NT2/D1 (cell line): ENCODE measurements at regions not wholly inside any gene's neighbourhood (a gene's known extent, or its start where the extent isn't known, plus 50 kb on each side); places are given as distances from the start of the nearest gene placed in this dataset.
"Not testable (repeated sequence)": the region's sequence is repeated elsewhere in the genome, so short reads cannot be mapped to it uniquely, and the experiment has no call there.

Experiments
- DNase-seq: peaks from one replicate; pipeline ENCODE4 v3.0.0-alpha.2; 2011; ENCODE audit warnings: low read depth, low spot score
- H3K27me3 ChIP-seq: 2 replicates; pipeline ENCODE4 v1.6.0; 2011; ENCODE audit warnings: mild to moderate bottlenecking; ENCODE audit not compliant: insufficient read length, insufficient read depth
- H3K36me3 ChIP-seq: 2 replicates; pipeline ENCODE4 v1.6.1; 2011; ENCODE audit warnings: mild to moderate bottlenecking, low read length, mixed read lengths; ENCODE audit not compliant: insufficient read depth, insufficient read length
- H3K4me1 ChIP-seq: 2 replicates; pipeline ENCODE4 v1.5.1; 2011; ENCODE audit not compliant: insufficient read depth, insufficient read length
- H3K4me3 ChIP-seq: 2 replicates; pipeline ENCODE4 v1.5.1; 2011; ENCODE audit warnings: low read depth; ENCODE audit not compliant: insufficient read length
- H3K9ac ChIP-seq: 2 replicates; pipeline ENCODE4 v1.6.0; 2011; ENCODE audit warnings: low read depth; ENCODE audit not compliant: insufficient read length
- H3K9me3 ChIP-seq: 2 replicates; pipeline ENCODE4 v1.5.1; 2011; ENCODE audit warnings: mild to moderate bottlenecking, low read length; ENCODE audit not compliant: insufficient read depth
- SUZ12 ChIP-seq: IDR thresholded peaks from 2 replicates; pipeline ENCODE4 v1.6.1; 2011; ENCODE audit not compliant: insufficient read length, insufficient read depth; ENCODE audit errors: extremely low read depth
- YY1 ChIP-seq: IDR thresholded peaks from 2 replicates; pipeline ENCODE4 v1.6.1; 2011; ENCODE audit not compliant: insufficient read length, insufficient read depth
- ZNF274 ChIP-seq: IDR thresholded peaks from 2 replicates; pipeline ENCODE4 v1.6.1; 2011; ENCODE audit warnings: mild to moderate bottlenecking, low read depth, low read length

DNA sequence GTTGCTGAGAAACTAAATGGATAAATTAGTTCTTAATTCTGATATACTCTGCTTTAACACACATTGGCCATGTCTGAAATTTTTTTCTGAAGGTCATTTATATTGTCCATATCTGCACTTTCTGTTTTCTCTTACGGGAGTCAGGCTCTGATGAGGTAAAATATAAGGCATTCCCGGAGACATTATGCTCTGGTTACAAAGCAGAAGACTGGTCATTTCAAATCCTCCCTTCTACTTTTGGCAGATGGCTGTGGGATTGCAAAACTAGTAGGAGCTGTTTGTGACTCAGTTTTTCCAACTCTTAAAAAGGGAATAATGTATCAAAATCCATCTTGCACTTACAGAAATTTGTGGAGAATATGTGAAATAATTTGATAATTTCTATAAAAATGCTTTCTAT lies 92.2 kb upstream of the CPHXL start:
- TF ChIP-seq ZNF274 (no peak), YY1 (no peak), SUZ12 (no peak)
- no peak for DNase-seq
- no peaks in the 10 kb centered on the region; the same call in 1 of the 2 replicates for H3K9me3 ChIP-seq
- no peaks in the 10 kb centered on the region for H3K4me1 ChIP-seq
- no peak overlapping the region for H3K9ac ChIP-seq
- H3K27me3 ChIP-seq, result no peaks in the 10 kb centered on the region
- H3K4me3 ChIP-seq, result no peak overlapping the region
- no peaks in the 10 kb centered on the region for H3K36me3 ChIP-seq

DNA sequence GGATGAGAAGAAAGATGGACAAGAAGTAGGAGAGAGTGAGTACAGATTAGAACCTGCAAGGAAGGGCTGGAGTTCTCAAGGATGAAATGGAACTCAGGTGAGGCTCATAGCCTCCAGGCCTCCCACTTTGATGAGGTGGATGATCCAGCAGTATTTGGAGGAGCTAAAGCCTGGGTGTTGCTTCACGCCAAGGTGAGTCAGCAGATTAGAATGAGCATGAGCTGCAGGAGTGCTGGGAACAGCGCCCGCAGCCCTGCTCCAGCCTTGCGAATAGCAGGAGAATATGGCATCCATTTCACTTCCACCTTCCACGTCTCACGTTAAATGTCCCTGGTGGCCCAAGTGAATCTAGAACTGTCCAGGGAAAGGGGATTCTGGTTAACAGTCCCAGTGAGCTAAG lies 94.4 kb upstream of the CPHXL start:
- no peaks in the 10 kb centered on the region for H3K36me3 ChIP-seq
- H3K9ac ChIP-seq, result no peak overlapping the region
- H3K4me1 ChIP-seq, result no peaks in the 10 kb centered on the region
- no peak overlapping the region for H3K4me3 ChIP-seq
- DNase-seq, result no peak
- TF ChIP-seq SUZ12 (no peak), ZNF274 (no peak), YY1 (no peak)
- H3K27me3 ChIP-seq, result no peaks in the 10 kb centered on the region
- no peaks in the 10 kb centered on the region; the same call in 1 of the 2 replicates for H3K9me3 ChIP-seq

- DNase-seq, result no peak
- Histone ChIP-seq H3K4me1 (no peaks in the 10 kb centered on the region), H3K4me3 (no peak overlapping the region), H3K9me3 (no peaks in the 10 kb centered on the region; the same call in 1 of the 2 replicates), H3K36me3 (no peaks in the 10 kb centered on the region), H3K27me3 (no peaks in the 10 kb centered on the region), H3K9ac (no peak overlapping the region)
- TF ChIP-seq YY1 (no peak), ZNF274 (no peak), SUZ12 (no peak)
Measured at GRCh38 chr16:75821117-75821516, 94.8 kb upstream of the CPHXL start.

DNA sequence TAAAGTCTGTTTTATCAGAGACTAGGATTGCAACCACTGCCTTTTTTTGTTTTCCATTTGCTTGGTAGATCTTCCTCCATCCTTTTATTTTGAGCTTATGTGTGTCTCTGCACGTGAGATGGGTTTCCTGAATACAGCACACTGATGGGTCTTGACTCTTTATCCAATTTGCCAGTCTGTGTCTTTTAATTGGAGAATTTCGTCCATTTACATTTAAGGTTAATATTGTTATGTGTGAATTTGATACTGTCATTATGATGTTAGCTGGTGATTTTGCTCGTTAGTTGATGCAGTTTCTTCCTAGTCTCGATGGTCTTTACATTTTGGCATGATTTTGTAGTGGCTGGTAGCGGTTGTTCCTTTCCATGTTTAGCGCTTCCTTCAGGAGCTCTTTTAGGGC lies 99.5 kb upstream of the CPHXL start:
- H3K4me1 ChIP-seq, H3K9me3 ChIP-seq, DNase-seq, H3K27me3 ChIP-seq, H3K36me3 ChIP-seq, H3K9ac ChIP-seq, H3K4me3 ChIP-seq: not testable (repeated sequence)

- H3K9ac ChIP-seq, H3K9me3 ChIP-seq, H3K27me3 ChIP-seq, DNase-seq, H3K4me1 ChIP-seq, H3K36me3 ChIP-seq: not testable (repeated sequence)
- peak; percentile 6 for TF ChIP-seq YY1
- peak overlapping the region; percentile 50 for H3K4me3 ChIP-seq
Measured at GRCh38 chr16:75827372-75828038, 101.2 kb upstream of the CPHXL start.

DNA sequence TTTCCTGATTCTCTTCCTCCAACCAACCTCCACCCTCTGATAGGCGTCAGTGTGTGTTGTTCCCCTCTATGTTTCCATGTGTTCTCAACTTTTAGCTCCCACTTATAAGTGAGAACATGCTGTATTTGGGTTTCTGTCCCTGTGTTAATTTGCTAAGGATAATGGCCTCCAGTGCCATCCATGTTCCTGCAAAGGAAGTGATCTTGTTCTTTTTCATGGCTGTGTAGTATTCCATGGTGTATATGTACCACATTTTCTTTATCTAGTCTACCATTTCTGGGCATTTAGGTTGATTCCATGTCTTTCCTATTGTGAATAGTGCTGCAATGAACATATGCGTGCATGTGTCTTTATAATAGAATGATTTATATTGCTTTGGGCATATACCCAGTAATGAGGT lies 107.1 kb upstream of the CPHXL start:
- not testable (repeated sequence) for H3K4me3 ChIP-seq, DNase-seq, H3K4me1 ChIP-seq, H3K9ac ChIP-seq, H3K36me3 ChIP-seq, H3K27me3 ChIP-seq
- peaks cover 15% of the 10 kb centered on the region; the same call in 1 of the 2 replicates for H3K9me3 ChIP-seq

- Histone ChIP-seq H3K4me1 (no peaks in the 10 kb centered on the region), H3K4me3 (no peak overlapping the region), H3K36me3 (no peaks in the 10 kb centered on the region), H3K9ac (no peak overlapping the region), H3K27me3 (no peaks in the 10 kb centered on the region), H3K9me3 (peaks cover 9% of the 10 kb centered on the region; the same call in 1 of the 2 replicates)
- DNase-seq, result no peak
- no peak for TF ChIP-seq ZNF274
- TF ChIP-seq SUZ12, result no peak
- TF ChIP-seq YY1, result no peak
Measured at GRCh38 chr16:75836347-75837010, 110.2 kb upstream of the CPHXL start.
